ENCODE measurements at regions not wholly inside any gene's neighbourhood (a gene's known extent, or its start where the extent isn't known, plus 50 kb on each side); places are given as distances from the start of the nearest gene placed in this dataset.

DNA sequence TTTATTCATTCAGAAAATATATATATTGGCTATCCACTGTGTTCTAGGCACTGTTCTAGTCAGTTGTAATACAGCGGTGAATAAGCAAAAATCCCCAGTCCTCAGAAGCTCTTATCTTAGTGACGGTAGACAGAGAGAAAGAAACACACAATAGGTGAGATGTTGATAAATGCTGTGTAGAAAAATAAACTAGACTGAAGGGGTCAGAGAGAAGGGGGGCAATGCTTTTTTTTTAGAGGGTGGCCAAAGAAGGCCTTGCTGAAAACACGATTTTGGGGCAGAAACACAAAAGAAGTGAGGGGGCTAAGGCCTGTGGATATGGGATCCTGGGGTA, 68.0 kb upstream of the MBOAT1 start:
- Histone ChIP-seq H3K4me1 (ENCODE audit: control insufficient read depth, insufficient read depth, low read length) (no peaks in the 10 kb centered on the region), H3K4me3 (ENCODE audit: low read depth, low read length) (no peak overlapping the region), H3K9me3 (ENCODE audit: control insufficient read depth, insufficient read depth, low read length) (peaks cover 9% of the 10 kb centered on the region), H3K27ac (ENCODE audit: low read depth, low read length) (no peak overlapping the region), H3K36me3 (ENCODE audit: control insufficient read depth, insufficient read depth, low read length) (no peaks in the 10 kb centered on the region), H3K27me3 (ENCODE audit: control insufficient read depth, insufficient read depth, low read length) (no peaks in the 10 kb centered on the region)
- 64% methylated on average over 1 of the region's 3 CpGs for WGBS (ENCODE audit: insufficient coverage)
- no peak for DNase-seq (ENCODE audit: low read depth in 4 of 6, low spot score in 6 of 6)

DNA sequence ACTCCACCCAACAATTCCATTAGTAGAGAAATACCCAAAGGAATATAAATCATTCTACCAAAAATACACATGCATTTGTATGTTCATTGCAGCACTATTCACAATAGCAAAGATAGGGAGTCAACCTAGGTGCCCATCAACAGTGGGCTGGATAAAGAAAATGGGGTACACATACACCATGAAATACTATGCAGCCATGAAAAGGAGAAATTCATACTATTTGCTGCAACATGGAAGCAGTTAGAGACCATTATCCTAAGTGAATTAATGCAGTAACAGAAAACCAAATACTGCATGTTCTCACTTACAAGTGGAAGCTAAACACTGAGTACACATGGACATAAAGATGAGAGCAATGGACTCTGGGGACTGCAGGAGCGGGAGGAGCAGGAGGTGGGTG, 72.4 kb upstream of the MBOAT1 start:
- no peaks in the 10 kb centered on the region for H3K27me3 ChIP-seq (ENCODE audit: control insufficient read depth, insufficient read depth, low read length)
- no peaks in the 10 kb centered on the region for H3K4me1 ChIP-seq (ENCODE audit: control insufficient read depth, insufficient read depth, low read length)
- no peaks in the 10 kb centered on the region for H3K36me3 ChIP-seq (ENCODE audit: control insufficient read depth, insufficient read depth, low read length)
- 100% methylated on average over 1 of the region's 1 CpG for WGBS (ENCODE audit: insufficient coverage)
- no peak overlapping the region for H3K4me3 ChIP-seq (ENCODE audit: low read depth, low read length)
- DNase-seq (ENCODE audit: low read depth in 4 of 6, low spot score in 6 of 6) = no peak
- H3K27ac ChIP-seq (ENCODE audit: low read depth, low read length) = no peak overlapping the region
- peaks cover 9% of the 10 kb centered on the region for H3K9me3 ChIP-seq (ENCODE audit: control insufficient read depth, insufficient read depth, low read length)

GRCh38 chr6:20286968-20287565, 74.8 kb upstream of the MBOAT1 start:
- H3K27ac ChIP-seq (ENCODE audit: low read depth, low read length) = no peak overlapping the region
- H3K27me3 ChIP-seq (ENCODE audit: control insufficient read depth, insufficient read depth, low read length) = no peaks in the 10 kb centered on the region
- H3K4me3 ChIP-seq (ENCODE audit: low read depth, low read length) = no peak overlapping the region
- WGBS (ENCODE audit: insufficient coverage) = no CpG with 5 or more reads among the region's 1 CpG
- no peaks in the 10 kb centered on the region for H3K4me1 ChIP-seq (ENCODE audit: control insufficient read depth, insufficient read depth, low read length)
- DNase-seq (ENCODE audit: low read depth in 4 of 6, low spot score in 6 of 6) = no peak
- no peaks in the 10 kb centered on the region for H3K36me3 ChIP-seq (ENCODE audit: control insufficient read depth, insufficient read depth, low read length)
- H3K9me3 ChIP-seq (ENCODE audit: control insufficient read depth, insufficient read depth, low read length) = peaks cover 5% of the 10 kb centered on the region

DNA sequence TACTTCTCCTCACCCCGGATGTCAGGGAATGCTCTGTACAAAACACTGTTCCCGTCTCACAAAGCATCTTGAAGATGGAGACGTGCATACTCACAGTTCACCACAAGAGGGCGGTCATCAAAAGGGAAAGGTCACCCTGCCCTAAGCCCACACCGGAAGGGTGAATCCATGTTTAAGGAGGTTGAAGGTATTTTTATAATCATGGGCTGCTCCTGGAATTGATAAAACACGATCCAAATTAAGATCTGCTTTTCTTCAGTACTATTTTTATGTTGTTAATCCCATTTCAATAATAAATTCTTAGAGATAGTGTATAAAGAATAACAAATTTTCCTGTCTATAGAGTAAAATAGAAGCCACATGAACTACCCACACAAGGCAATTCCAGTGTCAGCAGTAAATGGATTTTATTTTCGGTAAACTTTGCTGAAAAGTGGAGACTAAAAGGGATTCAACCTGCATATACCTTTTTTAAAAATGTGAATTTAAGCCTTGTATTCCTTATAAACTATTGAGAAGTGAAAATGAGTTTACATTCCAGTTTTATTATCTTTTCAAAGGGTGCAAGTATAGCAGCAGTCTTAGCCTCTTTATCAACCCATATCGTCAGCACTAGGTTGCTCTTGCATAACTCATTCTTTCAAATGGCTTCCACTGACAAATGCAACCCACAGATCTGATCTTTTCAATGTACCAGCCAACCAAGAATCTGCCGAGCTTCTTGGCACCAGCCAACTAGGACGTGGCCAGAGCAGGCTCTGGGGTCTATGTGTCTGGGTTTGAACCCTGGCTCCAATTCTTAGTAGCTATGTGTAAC, 79.7 kb upstream of the MBOAT1 start:
- H3K4me3 ChIP-seq (ENCODE audit: low read depth, low read length) = no peak overlapping the region
- 76% methylated on average over 3 of the region's 10 CpGs for WGBS (ENCODE audit: insufficient coverage)
- no peaks in the 10 kb centered on the region for H3K36me3 ChIP-seq (ENCODE audit: control insufficient read depth, insufficient read depth, low read length)
- peak; percentile 59 to 95 (median 67) for DNase-seq (ENCODE audit: low read depth in 4 of 6, low spot score in 6 of 6)
- H3K4me1 ChIP-seq (ENCODE audit: control insufficient read depth, insufficient read depth, low read length) = no peaks in the 10 kb centered on the region
- no peaks in the 10 kb centered on the region for H3K27me3 ChIP-seq (ENCODE audit: control insufficient read depth, insufficient read depth, low read length)
- H3K27ac ChIP-seq (ENCODE audit: low read depth, low read length) = no peak overlapping the region
- no peaks in the 10 kb centered on the region for H3K9me3 ChIP-seq (ENCODE audit: control insufficient read depth, insufficient read depth, low read length)

GRCh38 chr6:20292905-20293304, 80.6 kb upstream of the MBOAT1 start:
- Histone ChIP-seq H3K4me1 (ENCODE audit: control insufficient read depth, insufficient read depth, low read length) (no peaks in the 10 kb centered on the region), H3K27ac (ENCODE audit: low read depth, low read length) (no peak overlapping the region), H3K36me3 (ENCODE audit: control insufficient read depth, insufficient read depth, low read length) (no peaks in the 10 kb centered on the region), H3K4me3 (ENCODE audit: low read depth, low read length) (no peak overlapping the region), H3K9me3 (ENCODE audit: control insufficient read depth, insufficient read depth, low read length) (no peaks in the 10 kb centered on the region), H3K27me3 (ENCODE audit: control insufficient read depth, insufficient read depth, low read length) (no peaks in the 10 kb centered on the region)
- DNase-seq (ENCODE audit: low read depth in 4 of 6, low spot score in 6 of 6) = no peak
- no CpG with 5 or more reads among the region's 2 CpGs for WGBS (ENCODE audit: insufficient coverage)

DNA sequence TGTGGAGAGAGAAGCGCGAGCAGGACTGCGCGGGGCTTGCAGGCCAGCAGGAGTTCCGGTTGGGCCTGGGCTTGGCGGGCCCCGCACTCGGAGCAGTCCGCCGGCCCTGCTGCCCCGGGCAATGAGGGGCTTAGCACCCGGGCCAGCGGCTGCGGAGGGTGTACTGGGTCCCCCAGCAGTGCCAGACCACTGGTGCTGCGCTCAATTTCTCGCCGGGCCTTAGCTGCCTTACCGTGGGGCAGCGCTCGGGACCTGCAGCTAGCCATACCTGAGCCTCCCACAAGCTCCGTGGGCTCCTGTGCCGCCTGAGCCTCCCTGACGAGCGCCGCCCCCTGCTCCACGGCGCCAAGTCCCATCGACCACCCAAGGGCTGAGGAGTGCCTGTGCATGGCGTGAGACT, 89.0 kb upstream of the MBOAT1 start:
- 97% methylated on average over 29 of the region's 29 CpGs for WGBS (ENCODE audit: insufficient coverage)
- Histone ChIP-seq H3K9me3 (ENCODE audit: control insufficient read depth, insufficient read depth, low read length) (no peaks in the 10 kb centered on the region), H3K36me3 (ENCODE audit: control insufficient read depth, insufficient read depth, low read length) (no peaks in the 10 kb centered on the region), H3K4me3 (ENCODE audit: low read depth, low read length) (no peak overlapping the region), H3K27ac (ENCODE audit: low read depth, low read length) (no peak overlapping the region), H3K27me3 (ENCODE audit: control insufficient read depth, insufficient read depth, low read length) (no peaks in the 10 kb centered on the region), H3K4me1 (ENCODE audit: control insufficient read depth, insufficient read depth, low read length) (no peaks in the 10 kb centered on the region)
- DNase-seq (ENCODE audit: low read depth in 4 of 6, low spot score in 6 of 6) = no peak

DNA sequence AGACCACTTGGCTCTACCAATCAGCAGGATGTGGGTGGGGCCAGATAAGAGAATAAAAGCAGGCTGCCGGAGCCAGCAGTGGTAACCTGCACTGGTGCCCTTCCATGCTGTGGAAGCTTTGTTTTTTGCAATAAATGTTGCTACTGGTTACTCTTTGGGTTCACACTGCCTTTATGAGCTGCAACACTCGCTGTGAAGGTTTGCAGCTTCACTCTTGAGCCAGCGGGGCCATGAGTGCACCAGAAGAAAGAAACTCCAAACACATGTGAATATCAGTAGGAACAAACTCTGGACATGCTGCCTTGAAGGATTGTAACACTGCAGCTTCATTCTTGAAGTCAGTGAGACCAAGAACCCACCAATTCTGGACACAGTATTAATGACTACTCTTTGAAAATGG, 89.9 kb upstream of the MBOAT1 start:
- Histone ChIP-seq H3K27ac (ENCODE audit: low read depth, low read length) (no peak overlapping the region), H3K4me1 (ENCODE audit: control insufficient read depth, insufficient read depth, low read length) (no peaks in the 10 kb centered on the region), H3K27me3 (ENCODE audit: control insufficient read depth, insufficient read depth, low read length) (no peaks in the 10 kb centered on the region), H3K36me3 (ENCODE audit: control insufficient read depth, insufficient read depth, low read length) (no peaks in the 10 kb centered on the region), H3K9me3 (ENCODE audit: control insufficient read depth, insufficient read depth, low read length) (no peaks in the 10 kb centered on the region), H3K4me3 (ENCODE audit: low read depth, low read length) (no peak overlapping the region)
- whole genome bisulfite sequencing (ENCODE audit: insufficient coverage) = 39% methylated on average over 2 of the region's 3 CpGs
- DNase-seq (ENCODE audit: low read depth in 4 of 6, low spot score in 6 of 6) = no peak

DNA sequence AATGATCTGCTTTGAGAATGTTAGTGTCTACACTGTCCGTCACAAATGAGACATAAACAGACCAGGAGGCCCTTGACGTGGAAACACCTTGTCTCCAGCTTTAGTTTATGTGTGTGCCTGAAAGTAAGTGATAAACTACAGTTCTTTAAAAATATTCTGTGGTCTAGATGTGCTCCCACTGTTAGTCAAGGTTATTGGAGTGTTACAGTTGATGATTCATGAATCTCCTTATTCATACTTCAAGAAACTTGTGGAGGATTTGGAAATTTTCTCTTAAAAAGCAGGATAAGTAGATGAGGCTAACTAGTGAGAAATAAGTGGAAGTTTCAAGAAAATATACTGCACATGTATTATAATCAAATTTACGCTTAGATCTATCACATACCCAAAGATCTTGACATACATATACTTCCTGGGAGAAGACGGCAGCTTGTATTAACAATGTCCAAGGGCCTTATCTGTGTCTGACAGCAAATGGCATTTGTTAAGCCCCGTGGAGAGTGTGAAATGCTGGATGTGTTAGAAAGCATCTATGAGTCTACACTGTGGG, 90.5 kb upstream of the MBOAT1 start:
- H3K36me3 ChIP-seq (ENCODE audit: control insufficient read depth, insufficient read depth, low read length) = no peaks in the 10 kb centered on the region
- no peak for DNase-seq (ENCODE audit: low read depth in 4 of 6, low spot score in 6 of 6)
- H3K27ac ChIP-seq (ENCODE audit: low read depth, low read length) = no peak overlapping the region
- H3K4me1 ChIP-seq (ENCODE audit: control insufficient read depth, insufficient read depth, low read length) = no peaks in the 10 kb centered on the region
- WGBS (ENCODE audit: insufficient coverage) = no CpG with 5 or more reads among the region's 5 CpGs
- no peak overlapping the region for H3K4me3 ChIP-seq (ENCODE audit: low read depth, low read length)
- no peaks in the 10 kb centered on the region for H3K27me3 ChIP-seq (ENCODE audit: control insufficient read depth, insufficient read depth, low read length)
- no peaks in the 10 kb centered on the region for H3K9me3 ChIP-seq (ENCODE audit: control insufficient read depth, insufficient read depth, low read length)

GRCh38 chr6:20306491-20306890, 94.2 kb upstream of the MBOAT1 start:
- H3K36me3 ChIP-seq (ENCODE audit: control insufficient read depth, insufficient read depth, low read length) = no peaks in the 10 kb centered on the region
- DNase-seq (ENCODE audit: low read depth in 4 of 6, low spot score in 6 of 6) = no peak
- H3K4me1 ChIP-seq (ENCODE audit: control insufficient read depth, insufficient read depth, low read length) = no peaks in the 10 kb centered on the region
- 82% methylated on average over 11 of the region's 14 CpGs for WGBS (ENCODE audit: insufficient coverage)
- H3K9me3 ChIP-seq (ENCODE audit: control insufficient read depth, insufficient read depth, low read length) = peaks cover 2% of the 10 kb centered on the region
- no peak overlapping the region for H3K27ac ChIP-seq (ENCODE audit: low read depth, low read length)
- no peaks in the 10 kb centered on the region for H3K27me3 ChIP-seq (ENCODE audit: control insufficient read depth, insufficient read depth, low read length)
- no peak overlapping the region for H3K4me3 ChIP-seq (ENCODE audit: low read depth, low read length)

- DNase-seq (ENCODE audit: low read depth in 4 of 6, low spot score in 6 of 6) = no peak
- H3K9me3 ChIP-seq (ENCODE audit: control insufficient read depth, insufficient read depth, low read length) = peaks cover 2% of the 10 kb centered on the region
- H3K4me1 ChIP-seq (ENCODE audit: control insufficient read depth, insufficient read depth, low read length) = no peaks in the 10 kb centered on the region
- no peak overlapping the region for H3K4me3 ChIP-seq (ENCODE audit: low read depth, low read length)
- no peak overlapping the region for H3K27ac ChIP-seq (ENCODE audit: low read depth, low read length)
- H3K27me3 ChIP-seq (ENCODE audit: control insufficient read depth, insufficient read depth, low read length) = no peaks in the 10 kb centered on the region
- no peaks in the 10 kb centered on the region for H3K36me3 ChIP-seq (ENCODE audit: control insufficient read depth, insufficient read depth, low read length)
- no CpG with 5 or more reads among the region's 2 CpGs for WGBS (ENCODE audit: insufficient coverage)
These were observed 92.5 kb upstream of the E2F3 start for GRCh38 chr6:20309186-20309585.
